Raji (cell line): ENCODE measurements at regions not wholly inside any gene's neighbourhood (a gene's known extent, or its start where the extent isn't known, plus 50 kb on each side); places are given as distances from the start of the nearest gene placed in this dataset.

Source experiments
- POLR2A ChIP-seq: IDR thresholded peaks from 2 replicates; pipeline ENCODE4 v1.6.1; 2011; ENCODE audit warnings: low read depth, low read length, control low read depth; ENCODE audit not compliant: insufficient read depth

DNA sequence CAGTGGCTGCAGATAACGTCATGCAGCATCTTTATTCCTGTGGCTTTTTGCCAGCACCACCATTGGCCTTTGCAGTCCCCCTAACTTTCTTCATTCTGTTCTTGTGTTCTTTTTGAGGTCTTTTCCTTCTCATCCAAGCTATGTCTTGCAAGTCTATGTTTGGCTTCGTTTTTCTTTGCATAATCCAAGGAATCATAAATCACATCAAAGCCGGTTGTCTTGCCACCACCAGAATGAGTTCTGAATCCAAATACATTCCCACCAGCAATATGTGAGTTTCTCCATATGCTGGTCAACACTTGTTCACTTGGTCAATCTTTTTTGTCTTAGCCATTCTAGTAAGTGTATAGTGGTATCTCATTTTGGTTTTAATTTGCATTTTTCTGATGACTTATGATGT lies 70.6 kb upstream of the AK4 start:
- TF ChIP-seq POLR2A = no peak

DNA sequence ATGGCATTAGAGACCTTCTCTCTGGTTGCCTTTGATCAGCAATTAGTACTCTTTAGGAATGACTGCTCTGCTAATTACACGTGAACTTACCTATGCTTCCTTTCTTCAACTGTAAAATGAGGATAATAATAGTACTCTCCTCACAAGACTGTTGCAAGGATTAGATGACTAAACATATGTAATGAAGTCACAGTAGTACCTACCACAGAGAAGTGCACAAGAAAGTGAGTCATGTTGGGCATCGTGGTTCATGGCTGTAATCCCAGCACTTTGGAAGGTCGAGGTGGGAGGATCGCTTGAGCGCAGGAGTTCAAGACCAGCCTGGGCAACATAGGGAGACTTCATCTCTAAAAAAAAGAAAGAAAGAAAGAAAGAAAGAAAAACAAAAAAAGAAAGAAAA lies 68.1 kb upstream of the AK4 start:
- no peak for TF ChIP-seq POLR2A

DNA sequence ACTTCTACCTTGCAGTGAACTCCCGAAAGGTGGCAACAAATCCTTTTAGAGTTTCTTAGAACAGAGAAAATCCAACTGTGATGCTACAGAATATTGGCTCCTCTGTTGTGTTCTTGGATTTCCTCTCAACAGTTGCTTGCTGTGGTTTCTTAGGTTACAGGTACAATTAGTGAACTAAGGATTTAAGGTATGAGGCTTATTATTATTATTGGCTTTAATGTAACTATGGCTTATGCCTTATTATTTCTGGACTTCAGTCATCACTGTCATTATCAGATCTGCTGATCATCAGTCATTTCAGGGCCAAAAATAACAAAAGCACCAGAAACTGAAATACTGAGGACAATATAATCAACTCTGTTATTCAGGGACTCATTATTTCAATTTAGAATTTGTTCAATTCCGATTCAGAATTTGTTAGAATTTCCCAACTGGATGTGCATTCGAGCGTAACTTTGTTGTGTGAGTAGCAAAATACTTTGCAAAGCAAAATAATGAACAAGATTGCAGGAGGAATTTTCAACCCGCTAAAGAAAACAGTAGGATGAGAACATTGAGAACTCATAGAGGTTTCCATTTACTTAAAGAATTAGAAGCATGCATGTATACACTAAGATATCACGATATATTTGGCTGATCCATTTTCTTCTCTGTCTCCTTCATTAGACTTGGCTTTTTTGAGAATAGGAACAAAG lies 65.5 kb upstream of the AK4 start:
- TF ChIP-seq POLR2A = no peak

- TF ChIP-seq POLR2A = no peak
These were observed 64.6 kb upstream of the AK4 start for GRCh38 chr1:65083263-65083896.

DNA sequence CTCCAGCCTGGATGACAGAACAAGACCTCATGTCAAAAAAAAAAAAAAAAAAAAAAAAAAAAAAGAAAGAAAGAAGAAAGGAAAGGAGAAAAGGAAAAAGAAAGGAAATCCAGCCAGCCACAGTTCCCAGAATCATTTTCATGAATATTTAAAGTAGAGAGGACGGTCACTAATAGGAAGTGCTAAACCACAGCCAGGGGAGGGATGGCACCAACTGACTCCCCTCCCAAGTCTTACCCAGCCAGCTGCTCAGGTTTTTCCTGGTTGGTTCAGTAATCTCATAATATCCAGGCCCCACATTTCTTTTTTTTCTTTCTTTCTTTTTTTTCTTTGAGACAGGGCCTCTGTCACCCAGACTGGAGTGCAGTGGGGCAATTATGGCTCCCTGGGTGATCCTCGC lies 63.9 kb upstream of the AK4 start:
- no peak for TF ChIP-seq POLR2A

DNA sequence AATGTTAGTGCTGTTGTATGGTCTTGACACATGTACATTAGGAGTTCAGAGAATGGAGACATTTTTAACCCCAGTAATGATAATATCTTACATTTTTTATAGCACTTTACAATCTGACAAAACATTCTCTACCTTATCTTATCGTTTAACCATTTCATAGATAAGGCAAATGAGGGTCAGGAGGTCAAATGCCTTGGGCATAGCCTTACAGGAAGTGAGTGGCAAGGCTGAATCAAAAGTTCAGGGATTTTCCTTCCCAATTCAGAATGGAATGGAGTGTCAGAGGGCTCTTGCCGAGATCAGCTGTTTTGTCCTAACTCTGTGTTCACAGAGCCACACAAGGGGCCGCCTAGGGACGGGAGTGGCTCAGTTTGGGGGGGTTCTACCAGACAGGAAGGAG lies 57.6 kb upstream of the AK4 start:
- TF ChIP-seq POLR2A = no peak

- TF ChIP-seq POLR2A = no peak
These were observed 55.3 kb upstream of the AK4 start for GRCh38 chr1:65092691-65093090.

DNA sequence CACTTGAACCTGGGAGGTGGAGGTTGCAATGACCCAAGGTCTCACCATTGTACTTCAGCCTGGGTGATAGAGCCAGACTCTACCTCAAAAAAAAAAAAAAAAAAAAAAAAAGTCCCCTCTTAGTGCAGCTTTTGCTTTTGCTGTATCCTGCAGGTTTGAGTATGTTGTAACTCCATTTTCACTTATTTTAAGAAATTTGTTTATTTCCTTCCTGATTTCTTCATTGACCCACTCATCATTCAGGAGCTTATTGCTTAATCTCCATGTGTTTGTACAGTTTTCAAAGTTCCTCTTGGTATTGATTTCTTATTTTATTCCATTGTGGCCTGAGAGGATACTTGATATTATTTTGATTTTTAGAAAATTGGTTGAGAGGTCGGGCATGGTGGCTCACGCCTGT lies 50.9 kb upstream of the AK4 start:
- TF ChIP-seq POLR2A = no peak
